Tongue (tissue), 1 donor: ENCODE measurements at regions not wholly inside any gene's neighbourhood (a gene's known extent, or its start where the extent isn't known, plus 50 kb on each side); places are given as distances from the start of the nearest gene placed in this dataset.
"Not testable (repeated sequence)": the region's sequence is repeated elsewhere in the genome, so short reads cannot be mapped to it uniquely, and the experiment has no call there.

Source experiments
- DNase-seq: peaks from one replicate; pipeline ENCODE4 v3.0.0-alpha.2; 2015

DNA sequence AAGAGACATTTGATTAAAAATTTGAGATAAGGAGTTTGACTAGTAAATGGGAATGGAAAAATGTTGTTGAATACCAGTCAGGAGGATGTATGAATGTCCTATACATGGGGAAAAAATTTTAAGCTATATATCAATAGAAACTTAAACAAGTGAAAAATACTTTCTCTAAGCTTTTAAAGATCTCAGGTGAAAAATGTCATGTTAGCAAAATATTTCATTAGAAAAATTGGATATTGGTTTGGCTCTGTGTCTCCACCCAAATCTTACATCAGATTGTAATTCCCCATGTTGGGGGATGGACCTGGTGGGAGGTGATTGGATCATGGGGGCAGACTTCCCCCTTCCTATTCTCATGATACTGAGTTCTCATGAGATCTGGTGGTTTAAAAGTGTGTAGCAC is 279.6 kb upstream of the CADM2 start:
- DNase-seq: no peak

DNA sequence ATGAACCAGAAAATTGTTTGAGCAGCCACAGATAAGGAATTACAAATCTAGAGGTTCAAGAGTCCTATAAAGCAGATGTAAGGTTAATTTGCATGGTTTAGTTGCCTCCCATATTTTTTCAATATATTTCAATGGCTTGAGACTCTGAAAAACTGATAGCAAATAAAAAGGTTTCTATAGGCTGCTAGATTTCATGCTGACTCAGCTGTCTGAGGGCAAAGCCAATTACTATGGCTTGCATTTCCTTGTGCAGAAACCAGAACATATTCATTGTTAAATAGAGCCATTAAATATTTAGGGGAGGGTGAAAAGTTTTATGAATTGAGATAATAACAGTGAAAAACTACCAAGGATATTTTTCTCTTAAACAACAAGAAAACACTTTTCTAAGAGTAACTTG is 278.1 kb upstream of the CADM2 start:
- no peak for DNase-seq

- no peak for DNase-seq
Measured at GRCh38 chr3:84683493-84683892, 275.3 kb upstream of the CADM2 start.

GRCh38 chr3:84685467-84685866 is 273.3 kb upstream of the CADM2 start:
- no peak for DNase-seq

- DNase-seq: no peak
Measured at GRCh38 chr3:84692261-84692660, 266.5 kb upstream of the CADM2 start.

GRCh38 chr3:84710288-84710687 is 248.5 kb upstream of the CADM2 start:
- not testable (repeated sequence) for DNase-seq

DNA sequence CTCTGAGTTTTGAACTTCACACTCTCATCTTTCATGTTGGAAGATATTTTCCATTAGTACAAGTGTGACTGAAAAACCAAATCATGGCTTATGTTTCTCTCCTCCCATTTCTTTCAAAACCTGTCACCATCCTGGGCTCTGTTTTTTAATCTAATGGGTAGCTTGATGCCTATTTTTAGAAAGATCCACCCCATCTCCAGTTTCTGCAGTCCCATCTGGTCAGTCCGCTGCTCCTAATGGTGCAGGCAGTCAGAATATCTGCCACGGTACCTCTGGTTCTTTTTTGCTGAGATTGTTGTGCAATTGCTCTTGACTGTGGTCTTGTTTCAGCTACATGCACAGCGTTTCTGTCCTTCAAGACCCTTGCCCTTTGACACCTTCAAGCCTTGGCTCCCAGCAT is 240.9 kb upstream of the CADM2 start:
- no peak for DNase-seq

DNA sequence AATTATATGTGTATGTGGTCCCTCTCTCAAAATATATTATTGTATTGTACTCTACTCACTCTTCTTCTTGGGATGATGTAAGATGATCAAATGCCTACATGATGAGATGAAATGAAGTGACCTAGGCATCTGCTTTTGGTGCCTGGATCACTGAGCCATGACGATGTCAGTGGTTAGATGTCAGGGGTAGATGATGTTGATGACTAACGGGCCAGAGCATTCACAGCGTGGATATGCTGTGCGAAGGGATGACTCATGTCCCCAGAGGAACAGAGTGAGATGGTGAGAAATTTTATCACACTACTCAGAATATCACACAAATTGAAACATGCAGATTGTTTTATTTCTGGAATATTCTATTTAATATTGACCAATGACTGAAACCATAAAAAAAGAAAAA is 233.9 kb upstream of the CADM2 start:
- DNase-seq: no peak

GRCh38 chr3:84727616-84728015 is 231.2 kb upstream of the CADM2 start:
- no peak for DNase-seq

DNA sequence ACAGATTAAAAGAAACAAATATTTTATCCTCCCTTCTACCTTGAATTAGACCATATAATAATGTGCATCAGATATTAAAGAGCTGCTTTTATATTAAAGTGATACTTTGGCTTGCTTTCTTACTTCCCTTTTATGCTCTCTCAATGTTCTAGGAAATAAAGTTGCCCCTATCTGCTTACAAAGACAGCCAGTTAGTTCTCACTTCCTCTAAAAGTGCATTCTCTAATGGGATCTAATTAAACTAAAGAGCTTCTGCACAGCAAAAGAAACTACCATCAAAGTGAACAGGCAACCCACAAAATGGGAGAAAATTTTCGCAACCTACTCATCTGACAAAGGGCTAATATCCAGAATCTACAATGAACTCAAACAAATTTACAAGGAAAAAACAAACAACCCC is 224.1 kb upstream of the CADM2 start:
- DNase-seq: not testable (repeated sequence)

DNA sequence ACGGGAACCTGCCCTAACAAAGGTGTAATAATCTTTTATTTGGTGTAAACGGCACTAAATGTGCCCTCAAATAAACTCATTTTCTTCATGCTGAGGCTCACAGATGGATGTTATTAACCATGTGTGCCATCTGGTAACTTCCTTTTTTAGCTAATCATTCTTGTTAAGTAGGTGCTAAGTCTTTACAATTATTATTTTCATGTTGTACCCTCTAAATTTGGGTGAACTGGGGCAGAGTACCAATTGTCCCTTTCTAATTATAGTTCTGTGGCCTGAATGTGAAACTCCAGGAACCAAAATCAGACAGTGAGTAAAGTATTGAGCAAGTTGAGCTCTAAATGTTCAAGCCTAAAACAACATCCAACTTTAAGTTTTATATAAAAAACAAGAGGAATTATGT is 220.7 kb upstream of the CADM2 start:
- no peak for DNase-seq

- DNase-seq: no peak
Measured at GRCh38 chr3:84742915-84743425, 215.8 kb upstream of the CADM2 start.

DNA sequence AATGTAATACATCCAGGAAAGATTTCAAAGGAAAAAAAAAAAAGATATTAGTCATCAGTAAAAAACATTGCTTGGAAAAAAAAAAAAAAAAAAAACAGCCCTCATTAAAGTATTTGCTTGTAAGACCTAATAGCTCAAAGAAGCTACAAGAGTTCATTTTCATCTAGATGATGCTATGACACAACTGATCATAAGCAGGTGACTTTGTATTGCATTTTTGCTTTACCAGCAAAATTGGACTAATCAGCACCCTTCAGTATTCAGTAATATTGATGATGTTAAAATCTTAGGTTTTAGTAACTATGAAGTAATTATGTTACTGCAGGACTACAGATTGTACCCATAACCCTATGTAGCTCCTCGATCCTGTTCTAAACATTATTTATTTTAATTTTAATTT is 214.7 kb upstream of the CADM2 start:
- no peak for DNase-seq

DNA sequence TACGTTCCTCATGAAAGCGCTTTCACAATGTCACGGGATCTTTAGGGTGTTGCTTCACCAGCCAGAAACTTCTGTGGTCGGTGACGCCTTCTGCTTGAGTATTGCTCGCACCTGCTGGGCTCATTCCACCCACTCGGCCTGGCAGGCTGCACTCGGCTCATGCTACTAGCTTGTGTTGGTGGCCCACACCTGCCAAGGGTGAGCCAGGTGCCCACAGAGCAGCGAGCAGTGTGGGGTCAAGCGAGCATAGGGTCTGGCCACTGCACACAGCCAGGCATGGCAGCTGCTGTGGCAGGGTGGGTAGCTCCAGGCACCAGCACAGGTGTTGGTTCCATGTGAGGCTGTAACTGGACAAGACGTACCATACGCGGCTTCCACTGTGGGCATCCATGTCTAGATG is 202.9 kb upstream of the CADM2 start:
- DNase-seq: no peak

DNA sequence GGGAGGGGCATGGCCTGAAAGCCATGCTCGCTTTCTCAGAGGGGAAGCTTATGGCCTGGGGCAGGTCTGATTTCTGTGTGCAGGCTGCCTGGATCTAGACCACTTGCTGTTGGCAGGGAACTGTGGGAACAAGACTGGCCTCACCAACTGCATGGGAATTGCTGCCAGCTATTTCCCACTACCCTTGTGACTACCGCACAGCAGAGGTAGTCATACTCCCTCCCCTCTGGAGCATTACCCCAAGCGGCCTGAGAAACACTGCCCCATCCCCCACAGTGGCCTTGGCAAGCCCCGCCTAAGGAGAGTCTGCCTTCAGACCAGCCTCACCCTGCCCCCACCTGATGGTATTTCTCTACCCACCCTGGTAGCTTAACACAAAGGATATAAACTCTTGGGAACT is 199.4 kb upstream of the CADM2 start:
- no peak for DNase-seq

- no peak for DNase-seq
Measured at GRCh38 chr3:84772841-84773240, 185.9 kb upstream of the CADM2 start.

DNA sequence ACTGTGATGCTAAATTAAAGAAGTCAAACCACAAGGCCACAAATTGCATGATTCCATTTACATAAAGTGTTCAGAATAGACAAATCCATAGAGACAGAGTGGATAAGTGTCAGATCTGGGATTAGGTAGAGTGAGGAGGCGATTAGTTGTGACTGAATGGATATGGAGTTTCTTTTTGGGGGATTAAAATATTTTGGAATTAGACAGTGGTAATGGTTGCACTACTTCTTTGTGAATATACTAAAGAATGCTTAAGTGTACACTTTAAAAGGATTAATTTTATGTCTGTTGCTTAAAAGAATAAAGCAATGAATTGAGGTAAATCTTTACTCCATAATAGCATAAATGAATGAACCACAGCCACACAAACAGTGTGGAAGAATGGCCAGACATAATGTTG is 175.5 kb upstream of the CADM2 start:
- DNase-seq: no peak

DNA sequence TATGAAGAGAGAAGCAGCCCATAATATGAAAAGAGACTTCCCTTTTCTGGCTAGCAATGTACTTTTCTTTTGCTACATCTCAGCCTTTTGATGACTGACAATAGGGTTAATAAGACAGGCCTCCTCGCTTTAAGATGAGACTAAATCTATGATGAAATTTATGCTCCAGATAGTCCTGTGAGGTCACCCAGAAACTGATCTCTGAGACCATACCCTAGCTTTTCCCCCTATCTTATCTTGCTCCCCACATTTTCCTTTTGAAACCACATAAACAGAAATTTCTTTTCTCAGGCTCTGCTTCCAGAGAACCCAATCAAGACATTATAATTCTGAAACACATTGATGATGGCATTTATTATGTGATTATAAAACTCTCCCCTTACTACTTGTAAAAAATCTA is 168.8 kb upstream of the CADM2 start:
- no peak for DNase-seq

- no peak for DNase-seq
Measured at GRCh38 chr3:84806958-84807357, 151.8 kb upstream of the CADM2 start.

DNA sequence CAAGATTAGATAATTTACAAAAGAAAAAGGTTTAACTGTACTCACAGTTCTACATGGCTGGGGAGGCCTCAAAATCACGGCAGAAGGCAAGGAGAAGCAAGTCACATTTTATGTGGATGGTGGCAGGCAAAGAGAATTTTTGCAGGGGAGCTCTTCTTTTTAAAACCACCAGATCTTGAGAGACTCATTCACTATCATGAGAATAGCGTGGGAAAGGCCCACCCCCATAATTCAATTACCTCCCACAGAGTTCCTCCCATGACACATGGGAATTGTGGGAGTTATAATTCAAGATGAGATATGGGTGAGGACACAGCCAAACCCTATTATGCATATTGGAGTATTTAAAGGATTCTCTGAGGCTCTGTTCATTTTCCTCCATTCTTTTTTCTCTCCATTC is 138.7 kb upstream of the CADM2 start:
- DNase-seq: no peak

GRCh38 chr3:84820906-84821305 is 137.9 kb upstream of the CADM2 start:
- DNase-seq: no peak

DNA sequence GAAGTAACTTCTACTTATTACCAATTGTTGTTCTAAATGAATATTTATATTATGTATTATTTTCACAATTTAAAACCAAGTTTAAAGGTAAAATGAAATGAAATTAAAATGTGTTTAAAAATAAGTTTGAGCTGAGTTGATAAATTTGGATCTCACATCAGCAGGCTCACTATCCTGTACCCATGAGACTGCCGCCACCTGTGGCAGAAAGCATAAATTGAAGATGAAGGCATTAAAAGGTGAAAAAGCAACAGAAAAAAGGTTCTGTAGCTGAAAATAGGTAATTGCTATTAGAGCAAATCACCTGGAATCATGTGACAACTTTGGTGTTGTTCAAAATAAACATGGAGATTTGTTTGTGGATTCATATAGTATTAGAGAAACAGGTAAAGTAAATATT is 133.0 kb upstream of the CADM2 start:
- no peak for DNase-seq

GRCh38 chr3:84830476-84830875 is 128.3 kb upstream of the CADM2 start:
- DNase-seq: no peak

DNA sequence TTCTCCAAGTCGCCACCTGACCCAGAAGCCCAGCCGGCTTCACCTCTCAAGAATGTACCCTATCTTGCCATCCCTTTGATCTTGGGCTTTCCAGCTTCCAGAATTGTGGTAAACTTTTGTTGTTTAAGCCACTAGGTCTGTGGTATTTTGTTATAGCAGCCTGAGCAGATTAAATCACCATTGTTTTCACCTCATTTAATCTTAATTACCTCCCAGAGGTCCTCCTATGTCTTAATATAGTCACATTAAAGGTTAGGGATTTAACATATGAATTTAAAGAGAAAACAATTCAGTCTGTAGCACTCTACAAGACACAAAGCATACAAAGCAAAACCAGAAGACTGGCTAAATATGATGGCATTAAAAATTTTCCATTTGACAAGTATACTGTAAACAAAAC is 123.4 kb upstream of the CADM2 start:
- no peak for DNase-seq

GRCh38 chr3:84836961-84837360 is 121.8 kb upstream of the CADM2 start:
- DNase-seq: peak; percentile 48

- DNase-seq: no peak
Measured at GRCh38 chr3:84877092-84877491, 81.7 kb upstream of the CADM2 start.
